Lung (tissue), 11 donors: ENCODE measurements at regions not wholly inside any gene's neighbourhood (a gene's known extent, or its start where the extent isn't known, plus 50 kb on each side); places are given as distances from the start of the nearest gene placed in this dataset.

Experiments
- ATAC-seq: fragments of 200-7000 bp; cut with Tn5 transposase; one replicate; pipeline ENCODE4 v1.9.1; 2020; ENCODE audit warnings: moderate number of reproducible peaks; ENCODE audit not compliant: insufficient read depth, low FRiP score
- DNase-seq, 3 donors: peaks; one replicate each; pipeline ENCODE4 v3.0.0-alpha.2; 2013 to 2017
- H3K27ac ChIP-seq, 2 donors: one replicate each; pipeline ENCODE4 v1.5.1; 2013; ENCODE audit warnings: mild to moderate bottlenecking in 2 of 2, moderate library complexity in 2 of 2, control low read depth in 1 of 2, inconsistent platforms in 1 of 2, low read depth in 1 of 2, low read length in 1 of 2
- H3K27me3 ChIP-seq, 3 donors: one replicate each; pipeline ENCODE4 v1.5.1; 2013; ENCODE audit warnings: low read length in 2 of 3; ENCODE audit not compliant: control insufficient read depth in 3 of 3, insufficient read depth in 3 of 3
- H3K36me3 ChIP-seq, 4 donors: one replicate each; pipeline ENCODE4 v1.5.1; 2013; ENCODE audit warnings: low read length in 4 of 4, mild to moderate bottlenecking in 1 of 4, moderate library complexity in 1 of 4; ENCODE audit not compliant: control insufficient read depth in 4 of 4, insufficient read depth in 4 of 4
- H3K4me1 ChIP-seq, 5 donors: one replicate each; pipeline ENCODE4 v1.5.1; 2013; ENCODE audit warnings: low read length in 5 of 5, mild to moderate bottlenecking in 2 of 5, moderate library complexity in 1 of 5; ENCODE audit not compliant: control insufficient read depth in 5 of 5, insufficient read depth in 5 of 5
- H3K4me3 ChIP-seq: one replicate; pipeline ENCODE4 v1.5.1; 2013; ENCODE audit warnings: mild to moderate bottlenecking, control low read depth, moderate library complexity
- H3K9ac ChIP-seq, 2 donors: one replicate each; pipeline ENCODE4 v1.5.1; 2013; ENCODE audit warnings: low read length in 2 of 2, control low read depth in 1 of 2; ENCODE audit not compliant: insufficient read depth in 1 of 2
- H3K9me3 ChIP-seq, 4 donors: one replicate each; pipeline ENCODE4 v1.5.1; 2013; ENCODE audit warnings: low read length in 3 of 4, mild to moderate bottlenecking in 1 of 4, moderate library complexity in 1 of 4; ENCODE audit not compliant: control insufficient read depth in 4 of 4, insufficient read depth in 3 of 4
- CTCF ChIP-seq: IDR thresholded peaks from 2 replicates; pipeline ENCODE4 v1.5.1; 2012; ENCODE audit warnings: mild to moderate bottlenecking; ENCODE audit errors: control extremely low read depth, extremely low read depth
- WGBS, 2 donors: extraction: QIAGEN DNeasy Blood & Tissue Kit; methylation state at CpG; one replicate each; pipeline ENCODE4 v1.1.7; 2013; 5-methylcytosine and 5-hydroxymethylcytosine counted together
- donor health status: control.
- donor health status: control.
- donor health status: Bipolar disorder and iron deficiency.
- donor health status: healthy.
- donor health status: DM: yes; HTN: yes; CAD: no.

- TF ChIP-seq CTCF, result no peak
- Histone ChIP-seq H3K36me3 (no peaks in the 10 kb centered on the region), H3K9me3 (peaks cover 0 to 2% (median 0%) of the 10 kb centered on the region in 4 donors), H3K4me1 (peaks cover 0 to 23% (median 5%) of the 10 kb centered on the region in 5 donors), H3K4me3 (no peak overlapping the region), H3K27me3 (no peaks in the 10 kb centered on the region), H3K27ac (no peak overlapping the region), H3K9ac (no peak overlapping the region)
- DNase-seq (no peak), ATAC-seq (no peak)
- WGBS, 2 donors, result 21 to 55% methylated on average over 6 of the region's 6 CpGs
Measured at GRCh38 chr20:4369798-4370124, 120.7 kb upstream of the ADRA1D start.

GRCh38 chr20:4369119-4369797 lies 120.2 kb upstream of the ADRA1D start:
- DNase-seq (no peak), ATAC-seq (no peak)
- WGBS, 2 donors, result 53 to 68% methylated on average over 2 of the region's 2 CpGs
- no peak overlapping the region for H3K4me3 ChIP-seq
- no peak overlapping the region for H3K27ac ChIP-seq
- no peak for TF ChIP-seq CTCF
- no peaks in the 10 kb centered on the region for H3K36me3 ChIP-seq
- H3K4me1 ChIP-seq, result peaks cover 0 to 23% (median 5%) of the 10 kb centered on the region in 5 donors
- H3K9me3 ChIP-seq, result peaks cover 0 to 2% (median 0%) of the 10 kb centered on the region in 4 donors
- H3K27me3 ChIP-seq, result no peaks in the 10 kb centered on the region
- no peak overlapping the region for H3K9ac ChIP-seq

GRCh38 chr20:4366076-4366475 lies 117.0 kb upstream of the ADRA1D start:
- DNase-seq (no peak), ATAC-seq (no peak)
- 92 to 100% methylated on average over 1 of the region's 1 CpG for WGBS, 2 donors
- Histone ChIP-seq H3K27ac (no peak overlapping the region), H3K9ac (no peak overlapping the region), H3K27me3 (no peaks in the 10 kb centered on the region), H3K36me3 (no peaks in the 10 kb centered on the region), H3K4me3 (no peak overlapping the region), H3K9me3 (peaks cover 0 to 2% (median 0%) of the 10 kb centered on the region in 4 donors), H3K4me1 (peaks cover 0 to 11% (median 5%) of the 10 kb centered on the region in 5 donors)
- no peak for TF ChIP-seq CTCF

- no peak overlapping the region for H3K4me3 ChIP-seq
- no peaks in the 10 kb centered on the region for H3K36me3 ChIP-seq
- H3K4me1 ChIP-seq, result peaks cover 0 to 1% (median 0%) of the 10 kb centered on the region in 5 donors
- H3K9ac ChIP-seq, result no peak overlapping the region
- ATAC-seq (no peak), DNase-seq (no peak)
- H3K27ac ChIP-seq, result no peak overlapping the region
- peaks cover 0 to 3% (median 0%) of the 10 kb centered on the region in 4 donors for H3K9me3 ChIP-seq
- no peak for TF ChIP-seq CTCF
- WGBS, 2 donors, result 73 to 92% methylated on average over 6 of the region's 6 CpGs
- no peaks in the 10 kb centered on the region for H3K27me3 ChIP-seq
Measured at GRCh38 chr20:4358552-4358951, 109.5 kb upstream of the ADRA1D start.
